Ishikawa (cell line): ENCODE measurements at regions not wholly inside any gene's neighbourhood (a gene's known extent, or its start where the extent isn't known, plus 50 kb on each side); places are given as distances from the start of the nearest gene placed in this dataset.

Experiments
- CEBPB ChIP-seq: IDR thresholded peaks from 2 replicates; pipeline ENCODE4 v1.6.1; 2012
- CREB1 ChIP-seq: IDR thresholded peaks from 2 replicates; pipeline ENCODE4 v1.6.1; 2012; ENCODE audit warnings: low read depth
- RAD21 ChIP-seq: IDR thresholded peaks from 2 replicates; pipeline ENCODE4 v1.6.1; 2012; ENCODE audit warnings: low read depth

GRCh38 chr2:55796121-55796520 is 102.5 kb upstream of the PNPT1 start:
- TF ChIP-seq CEBPB = no peak
- no peak for TF ChIP-seq RAD21
- TF ChIP-seq CREB1 = no peak
